GM12872 (cell line): ENCODE measurements at regions not wholly inside any gene's neighbourhood (a gene's known extent, or its start where the extent isn't known, plus 50 kb on each side); places are given as distances from the start of the nearest gene placed in this dataset.

Source experiments
- CTCF ChIP-seq: IDR thresholded peaks from 3 replicates; pipeline ENCODE4 v1.5.1; 2011; ENCODE audit warnings: low read depth, mild to moderate bottlenecking, low read length, moderate library complexity; ENCODE audit not compliant: insufficient read depth

DNA sequence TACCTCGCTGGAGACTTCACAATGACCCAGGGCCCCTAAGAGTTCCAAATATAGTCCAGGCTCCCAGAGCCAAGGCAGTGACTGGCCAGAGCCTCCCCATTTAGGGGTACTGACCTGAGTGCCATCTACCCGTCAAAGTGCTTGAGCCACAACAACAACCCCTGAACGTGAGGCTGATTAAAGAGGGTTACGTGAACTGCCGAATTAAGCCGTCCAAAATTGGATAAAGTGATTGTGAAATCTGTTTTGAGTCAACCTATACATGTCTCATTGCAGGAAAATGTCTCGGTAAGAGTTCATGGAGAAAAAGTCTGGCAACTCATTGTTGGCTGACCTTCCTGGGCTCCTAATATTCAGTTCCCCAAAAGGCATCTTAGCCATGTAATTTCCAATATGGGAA is 116.3 kb downstream of the TTC32 start:
- no peak for TF ChIP-seq CTCF

GRCh38 chr2:19784456-19784855 is 117.3 kb downstream of the TTC32 start:
- TF ChIP-seq CTCF: no peak

DNA sequence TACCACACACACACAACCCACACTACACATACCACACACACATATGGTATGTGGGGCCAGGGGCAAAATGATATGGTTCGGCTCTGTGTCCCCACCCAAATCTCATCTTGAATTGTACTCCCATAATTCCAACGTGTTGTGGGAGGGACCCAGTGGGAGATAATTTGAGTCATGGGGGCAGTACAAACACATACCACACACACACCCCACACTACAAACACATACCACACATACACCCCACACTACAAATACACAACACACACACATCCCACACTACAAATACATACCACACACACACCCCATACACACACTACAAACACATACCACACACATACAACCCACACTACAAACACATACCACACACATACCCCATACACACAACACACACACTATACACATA is 117.8 kb downstream of the TTC32 start:
- no peak for TF ChIP-seq CTCF

DNA sequence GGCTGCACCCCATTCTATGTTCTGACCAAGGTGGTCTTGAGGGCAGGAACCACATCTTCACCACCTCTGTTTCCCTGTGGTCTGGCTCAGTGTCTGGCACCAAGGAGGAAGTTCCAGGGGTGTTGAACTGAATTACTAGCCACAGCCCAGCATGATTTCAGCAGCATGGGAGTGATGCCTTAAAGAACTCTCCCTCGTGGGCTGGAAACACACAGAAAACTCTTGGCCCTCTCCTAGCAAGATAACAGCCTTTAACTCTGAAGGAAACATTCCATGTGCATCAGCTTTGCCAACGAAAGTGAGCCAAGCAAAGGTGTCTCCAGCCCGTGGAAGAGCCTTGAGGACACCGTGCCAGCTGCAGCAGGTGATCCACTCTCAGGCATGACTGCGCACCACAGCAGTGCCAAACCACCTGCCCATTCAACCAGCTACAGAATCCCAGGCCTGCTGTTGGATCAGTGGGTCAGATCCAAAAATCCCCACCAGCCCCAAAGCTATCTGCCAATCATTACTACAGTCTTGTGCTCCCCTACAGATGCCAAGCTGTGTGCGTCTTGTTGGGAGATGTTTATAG is 124.8 kb downstream of the TTC32 start:
- no peak for TF ChIP-seq CTCF

DNA sequence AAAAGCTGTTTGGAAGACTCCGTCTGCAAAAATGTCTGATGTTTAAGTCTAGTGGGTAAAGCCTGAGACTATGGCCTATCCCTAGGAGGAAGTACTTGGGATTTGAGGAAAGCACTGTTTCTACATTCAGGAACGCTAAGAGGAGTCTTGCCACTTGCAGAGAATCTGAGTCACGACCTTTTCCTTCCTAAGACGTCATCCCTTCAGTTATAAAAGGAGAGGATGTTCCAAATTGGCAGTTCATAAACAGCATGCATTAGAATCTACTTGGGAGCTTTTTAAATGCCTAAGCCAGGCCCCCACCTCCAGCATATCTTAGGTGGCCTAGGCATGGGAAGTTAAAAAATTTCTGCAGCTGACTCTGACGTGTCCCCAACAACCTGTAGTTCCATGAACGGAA is 125.9 kb downstream of the TTC32 start:
- TF ChIP-seq CTCF: no peak

- no peak for TF ChIP-seq CTCF
These were observed 126.5 kb downstream of the TTC32 start for GRCh38 chr2:19775315-19775714.

- TF ChIP-seq CTCF: no peak
These were observed 127.0 kb downstream of the TTC32 start for GRCh38 chr2:19774805-19775176.

DNA sequence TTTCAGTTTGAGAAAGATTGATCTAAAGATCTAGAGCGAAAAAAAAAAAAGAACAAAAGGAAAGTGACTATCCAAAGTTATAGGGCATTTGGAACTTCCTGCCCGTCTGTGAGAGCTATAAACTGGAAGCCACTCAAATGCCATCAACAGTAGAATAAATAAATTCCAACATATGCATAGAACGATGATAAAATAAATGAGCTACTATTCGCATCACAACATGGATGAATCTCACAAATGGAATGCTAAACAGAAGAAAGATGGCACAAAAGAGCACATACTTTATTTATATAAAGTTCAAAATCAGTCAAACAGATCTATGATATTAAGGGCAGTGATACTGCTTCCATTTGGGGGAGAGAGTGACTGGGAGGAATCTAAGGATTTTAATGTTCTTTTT is 128.8 kb downstream of the TTC32 start:
- no peak for TF ChIP-seq CTCF
